ENCODE measurements at regions not wholly inside any gene's neighbourhood (a gene's known extent, or its start where the extent isn't known, plus 50 kb on each side); places are given as distances from the start of the nearest gene placed in this dataset.

DNA sequence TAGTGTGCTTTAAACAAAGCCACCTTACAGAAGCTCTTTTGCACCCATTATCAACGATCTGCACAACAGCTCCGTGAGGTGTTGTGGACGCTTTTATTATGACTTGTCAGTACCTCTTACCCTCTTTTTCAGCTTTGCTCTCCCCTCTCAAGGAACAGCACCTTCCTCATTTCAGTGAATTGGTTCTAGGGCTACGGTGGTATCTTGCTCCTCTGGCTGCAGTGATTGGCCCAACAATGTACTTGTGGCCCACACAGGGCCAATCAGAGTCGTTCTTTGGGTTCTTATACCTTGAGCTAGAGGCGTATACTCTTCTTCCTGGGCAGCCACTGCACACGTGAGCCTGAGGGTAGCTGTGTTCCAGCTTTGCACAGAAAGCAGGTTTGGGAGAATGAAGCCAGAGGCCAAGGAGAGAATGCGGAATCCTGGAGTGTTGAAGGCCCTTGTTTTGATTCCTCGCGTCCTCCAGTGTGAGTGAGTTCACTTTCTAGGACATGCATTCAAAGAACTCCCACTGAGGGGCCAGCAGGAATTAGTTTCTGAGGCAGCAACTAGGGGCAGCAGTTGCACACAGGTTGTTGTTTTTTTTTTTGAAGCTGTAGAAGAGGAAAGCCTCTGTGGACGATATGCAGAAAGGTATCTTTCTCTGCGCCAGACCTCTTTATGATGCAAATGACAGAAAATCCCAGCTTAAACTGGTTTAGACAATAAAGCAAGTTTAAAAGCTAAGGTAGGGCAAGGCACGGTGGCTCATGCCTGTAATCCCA is 49.8 kb upstream of the PDZD8 start:
- no peak overlapping the region for H3K4me3 ChIP-seq (ENCODE audit: low read depth, low read length, poor library complexity, severe bottlenecking)
- CTCF ChIA-PET, result interaction anchor here (0.6 kb wide), 1 partner anchor 106 kb away, joined by 3 read pairs; no protein-coding TSS in a partner anchor
- H3K27me3 ChIP-seq (replicated peaks; ENCODE audit: insufficient read depth, low read depth, low read length, poor library complexity), result peaks cover 4% of the 10 kb centered on the region
- H3K9me3 ChIP-seq (ENCODE audit: low read depth, low read length, poor library complexity, severe bottlenecking), result no peaks in the 10 kb centered on the region
- DNase-seq (ENCODE audit: low spot score), result no peak
- intact Hi-C loops (cut with micrococcal nuclease; ENCODE audit: unreplicated experiment), result no loop called here
- no peaks in the 10 kb centered on the region for H3K36me3 ChIP-seq (ENCODE audit: insufficient read depth, low read length, poor library complexity, severe bottlenecking)
- H3K4me1 ChIP-seq (ENCODE audit: insufficient read depth, low read length, poor library complexity, severe bottlenecking), result no peaks in the 10 kb centered on the region
- TF ChIP-seq, protein P1, sequence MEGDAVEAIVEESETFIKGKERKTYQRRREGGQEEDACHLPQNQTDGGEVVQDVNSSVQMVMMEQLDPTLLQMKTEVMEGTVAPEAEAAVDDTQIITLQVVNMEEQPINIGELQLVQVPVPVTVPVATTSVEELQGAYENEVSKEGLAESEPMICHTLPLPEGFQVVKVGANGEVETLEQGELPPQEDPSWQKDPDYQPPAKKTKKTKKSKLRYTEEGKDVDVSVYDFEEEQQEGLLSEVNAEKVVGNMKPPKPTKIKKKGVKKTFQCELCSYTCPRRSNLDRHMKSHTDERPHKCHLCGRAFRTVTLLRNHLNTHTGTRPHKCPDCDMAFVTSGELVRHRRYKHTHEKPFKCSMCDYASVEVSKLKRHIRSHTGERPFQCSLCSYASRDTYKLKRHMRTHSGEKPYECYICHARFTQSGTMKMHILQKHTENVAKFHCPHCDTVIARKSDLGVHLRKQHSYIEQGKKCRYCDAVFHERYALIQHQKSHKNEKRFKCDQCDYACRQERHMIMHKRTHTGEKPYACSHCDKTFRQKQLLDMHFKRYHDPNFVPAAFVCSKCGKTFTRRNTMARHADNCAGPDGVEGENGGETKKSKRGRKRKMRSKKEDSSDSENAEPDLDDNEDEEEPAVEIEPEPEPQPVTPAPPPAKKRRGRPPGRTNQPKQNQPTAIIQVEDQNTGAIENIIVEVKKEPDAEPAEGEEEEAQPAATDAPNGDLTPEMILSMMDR (conservative IDR thresholded peaks at IDR 0.05; ENCODE audit: low read depth, low read length), result no peak
- TF ChIP-seq EZH2 (IDR thresholded peaks at IDR 0.05; ENCODE audit: borderline replicate concordance, low read depth, low read length, poor library complexity, severe bottlenecking), result no peak
- H3K27ac ChIP-seq (ENCODE audit: low read depth, low read length, poor library complexity, severe bottlenecking), result no peak overlapping the region
- POLR2A ChIA-PET (ENCODE audit: low non-redundant PET), result interaction anchor here (0.6 kb wide), 2 partner anchors 15 to 393 kb away, joined by 3 to 8 read pairs; no protein-coding TSS in a partner anchor
- no TSS peak for BruUV-seq (replicated peaks)

Data from A673 (cell line).